Esophagus muscularis mucosa (tissue), 4 donors: ENCODE measurements at regions not wholly inside any gene's neighbourhood (a gene's known extent, or its start where the extent isn't known, plus 50 kb on each side); places are given as distances from the start of the nearest gene placed in this dataset.

Experiments
- DNase-seq: peaks from one replicate; pipeline ENCODE4 v3.0.0-alpha.2; 2017; ENCODE audit errors: extremely low spot score
- H3K27ac ChIP-seq, 4 donors: fragments of 200-600 bp; sonication (generic); replicated peaks in 1 of 4; 1 replicate in 3 of 4; 2 replicates in 1 of 4; pipeline ENCODE4 v1.5.1; 2016 to 2019; ENCODE audit warnings: mild to moderate bottlenecking in 1 of 4
- H3K27me3 ChIP-seq, 4 donors: fragments of 200-600 bp; sonication (generic); one replicate each; pipeline versions ENCODE4 v1.5.1 to v1.6.0; 2016 to 2019
- H3K36me3 ChIP-seq, 4 donors: fragments of 200-600 bp; sonication (generic); one replicate each; pipeline ENCODE4 v1.5.1; 2016 to 2019
- H3K4me1 ChIP-seq, 4 donors: fragments of 200-600 bp; sonication (generic); one replicate each; pipeline ENCODE4 v1.5.1; 2016 to 2019
- H3K4me3 ChIP-seq, 4 donors: fragments of 200-600 bp; sonication (generic); 1 replicate in 2 of 4; 2 replicates in 2 of 4; pipeline ENCODE4 v1.5.1; 2016 to 2019; ENCODE audit warnings: mild to moderate bottlenecking in 4 of 4, moderate library complexity in 1 of 4
- H3K9me3 ChIP-seq, 4 donors: fragments of 200-600 bp; sonication (generic); 1 replicate in 3 of 4; 2 replicates in 1 of 4; pipeline ENCODE4 v1.5.1; 2016 to 2019
- EP300 ChIP-seq: sonication (generic); formaldehyde crosslinking; IDR thresholded peaks from one replicate; pipeline ENCODE4 v1.6.1; 2017; ENCODE audit warnings: antibody characterized with exemption
- POLR2A ChIP-seq: fragments of 450-650 bp; IDR thresholded peaks from one replicate; pipeline ENCODE4 v1.6.1; 2017; ENCODE audit warnings: antibody characterized with exemption, moderate library complexity, mild to moderate bottlenecking, low read depth
- POLR2AphosphoS5 ChIP-seq, 2 donors: sonication (generic); formaldehyde crosslinking; IDR thresholded peaks; one replicate each; pipeline ENCODE4 v1.6.1; 2017; ENCODE audit warnings: antibody characterized with exemption in 2 of 2
- WGBS: methylation state at CpG from one replicate; pipeline ENCODE4 v1.1.5; 2018; 5-methylcytosine and 5-hydroxymethylcytosine counted together
- intact Hi-C: fragments of 100-400 bp; cut with DNase I; formaldehyde crosslinking; loops from one replicate; pipeline ENCODE4 v1.15.1; 2023
- TF ChIP-seq, protein P1 (sequence below), 3 experiments: fragments of 200-600 bp in 2 of 3; fragments of 450-650 bp in 1 of 3; sonication (generic) in 2 of 3; IDR thresholded peaks; one replicate each; pipeline ENCODE4 v1.5.1; 2017 to 2019; ENCODE audit warnings: antibody characterized with exemption in 3 of 3, mild to moderate bottlenecking in 2 of 3, moderate library complexity in 1 of 3

DNA sequence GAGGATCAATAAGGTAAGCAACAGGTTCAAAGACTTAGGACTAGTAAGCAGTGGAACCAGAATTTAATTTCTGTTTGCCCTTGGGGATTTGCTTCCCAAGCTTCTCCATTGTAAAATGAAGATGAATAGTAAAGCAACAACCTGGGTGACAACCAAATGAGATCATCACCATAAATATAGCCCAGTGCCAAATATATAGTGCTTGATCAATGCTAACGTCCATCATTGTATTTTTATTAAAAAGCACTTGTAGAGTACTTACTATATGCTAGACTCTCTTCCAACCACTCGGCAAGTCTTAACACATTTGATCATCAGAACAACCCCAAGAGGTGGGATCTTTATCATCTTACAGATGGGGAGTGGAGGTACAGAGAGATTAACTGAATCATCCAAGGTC lies 51.5 kb upstream of the NMNAT3 start:
- no peaks in the 10 kb centered on the region for H3K9me3 ChIP-seq
- no peaks in the 10 kb centered on the region for H3K36me3 ChIP-seq
- H3K27ac ChIP-seq, result no peak overlapping the region
- TF ChIP-seq POLR2A, result no peak
- peaks cover 0 to 5% (median 0%) of the 10 kb centered on the region in 4 donors for H3K27me3 ChIP-seq
- 81% methylated on average over 2 of the region's 2 CpGs for WGBS
- H3K4me1 ChIP-seq, result no peaks in the 10 kb centered on the region
- intact Hi-C loops, result no loop called here
- no peak for DNase-seq
- H3K4me3 ChIP-seq, result no peak overlapping the region

DNA sequence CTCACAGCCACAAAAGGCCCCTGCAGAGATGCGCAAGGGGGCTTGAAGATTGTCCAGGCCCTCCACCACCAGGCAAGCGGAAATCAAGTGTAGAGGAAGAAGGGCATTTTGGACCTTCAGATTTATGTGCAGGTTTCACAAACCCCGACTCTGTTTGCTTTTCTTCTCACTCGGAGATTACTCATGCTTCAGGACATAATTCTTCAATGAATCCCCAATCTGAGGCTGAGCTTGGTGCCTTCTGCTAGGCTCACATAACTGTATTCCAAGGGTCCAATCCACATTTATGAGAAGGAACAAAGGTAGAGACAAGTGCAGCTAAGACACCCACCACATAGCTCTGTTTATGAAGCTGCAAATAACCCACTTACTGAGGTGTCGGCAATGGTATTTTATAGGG lies 50.6 kb upstream of the NMNAT3 start:
- H3K9me3 ChIP-seq, result no peaks in the 10 kb centered on the region
- TF ChIP-seq EP300, result no peak
- no peak for TF ChIP-seq POLR2AphosphoS5 (IDR thresholded peaks at IDR 0.05)
- no peak for TF ChIP-seq POLR2A
- TF ChIP-seq, protein P1, sequence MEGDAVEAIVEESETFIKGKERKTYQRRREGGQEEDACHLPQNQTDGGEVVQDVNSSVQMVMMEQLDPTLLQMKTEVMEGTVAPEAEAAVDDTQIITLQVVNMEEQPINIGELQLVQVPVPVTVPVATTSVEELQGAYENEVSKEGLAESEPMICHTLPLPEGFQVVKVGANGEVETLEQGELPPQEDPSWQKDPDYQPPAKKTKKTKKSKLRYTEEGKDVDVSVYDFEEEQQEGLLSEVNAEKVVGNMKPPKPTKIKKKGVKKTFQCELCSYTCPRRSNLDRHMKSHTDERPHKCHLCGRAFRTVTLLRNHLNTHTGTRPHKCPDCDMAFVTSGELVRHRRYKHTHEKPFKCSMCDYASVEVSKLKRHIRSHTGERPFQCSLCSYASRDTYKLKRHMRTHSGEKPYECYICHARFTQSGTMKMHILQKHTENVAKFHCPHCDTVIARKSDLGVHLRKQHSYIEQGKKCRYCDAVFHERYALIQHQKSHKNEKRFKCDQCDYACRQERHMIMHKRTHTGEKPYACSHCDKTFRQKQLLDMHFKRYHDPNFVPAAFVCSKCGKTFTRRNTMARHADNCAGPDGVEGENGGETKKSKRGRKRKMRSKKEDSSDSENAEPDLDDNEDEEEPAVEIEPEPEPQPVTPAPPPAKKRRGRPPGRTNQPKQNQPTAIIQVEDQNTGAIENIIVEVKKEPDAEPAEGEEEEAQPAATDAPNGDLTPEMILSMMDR (IDR thresholded peaks at IDR 0.05), result no peak
- no peaks in the 10 kb centered on the region for H3K36me3 ChIP-seq
- DNase-seq, result peak; percentile 42
- 84% methylated on average over 5 of the region's 5 CpGs for WGBS
- no peaks in the 10 kb centered on the region for H3K4me1 ChIP-seq
- no peak overlapping the region for H3K4me3 ChIP-seq
- H3K27ac ChIP-seq, result no peak overlapping the region
- H3K27me3 ChIP-seq, result peaks cover 0 to 5% (median 0%) of the 10 kb centered on the region in 4 donors
- intact Hi-C loops, result no loop called here
